NT2/D1 (cell line): ENCODE measurements at regions not wholly inside any gene's neighbourhood (a gene's known extent, or its start where the extent isn't known, plus 50 kb on each side); places are given as distances from the start of the nearest gene placed in this dataset.

Source experiments
- SUZ12 ChIP-seq: IDR thresholded peaks from 2 replicates; pipeline ENCODE4 v1.6.1; 2011; ENCODE audit not compliant: insufficient read length, insufficient read depth; ENCODE audit errors: extremely low read depth
- YY1 ChIP-seq: IDR thresholded peaks from 2 replicates; pipeline ENCODE4 v1.6.1; 2011; ENCODE audit not compliant: insufficient read length, insufficient read depth
- ZNF274 ChIP-seq: IDR thresholded peaks from 2 replicates; pipeline ENCODE4 v1.6.1; 2011; ENCODE audit warnings: mild to moderate bottlenecking, low read depth, low read length

DNA sequence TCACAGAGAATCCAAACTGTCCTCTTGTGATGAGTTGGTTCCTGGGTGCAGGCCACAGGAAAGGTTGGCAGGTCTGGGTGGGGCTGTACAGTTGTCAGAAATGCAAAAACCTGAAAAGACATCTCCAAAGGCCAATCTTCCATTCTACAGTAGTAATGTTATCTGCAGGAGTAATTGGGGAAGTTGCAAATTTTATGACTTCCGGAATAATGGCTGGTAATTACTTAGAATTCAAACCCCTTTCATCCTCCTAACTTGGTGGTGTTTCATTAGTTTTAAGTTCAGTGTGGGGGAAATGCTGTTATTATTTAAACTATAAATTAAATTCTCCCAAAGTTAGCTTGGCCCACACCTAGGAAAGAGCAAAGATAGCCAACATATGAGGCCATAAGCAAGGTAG, 64.7 kb upstream of the FAT3 start:
- TF ChIP-seq ZNF274 (no peak), YY1 (no peak), SUZ12 (no peak)
